PC-9 (cell line): ENCODE measurements at regions not wholly inside any gene's neighbourhood (a gene's known extent, or its start where the extent isn't known, plus 50 kb on each side); places are given as distances from the start of the nearest gene placed in this dataset.
"Not testable (repeated sequence)": the region's sequence is repeated elsewhere in the genome, so short reads cannot be mapped to it uniquely, and the experiment has no call there.

Experiments used
- BruUV-seq: library from RNA; stranded (reverse); fragments of 400-500 nt; replicated peaks from 2 replicates; lab custom pipeline; 2021; lab: Mats Ljungman, UMichigan
- CTCF ChIA-PET: fragments of 300-600 bp; sonication (Branson Sonifier 250); formaldehyde crosslinking; loops from one replicate; lab custom pipeline; 2022; ENCODE audit warnings: antibody characterized with exemption; lab: Charles Lee
- POLR2A ChIA-PET: fragments of 300-600 bp; sonication (Branson Sonifier 250); formaldehyde crosslinking; loops from one replicate; lab custom pipeline; 2022; ENCODE audit warnings: antibody characterized with exemption; ENCODE audit not compliant: unreplicated experiment; lab: Charles Lee
- DNase-seq, 2 experiments: peaks; one replicate each; pipeline versions ENCODE4 v3.0.0 to v3.0.0-alpha.2; 2015 to 2022; ENCODE audit warnings: mixed read lengths in 1 of 2
- H2AFZ ChIP-seq: fragments of 200-600 bp; sonication (generic); 2 replicates; pipeline ENCODE4 v1.8.1; 2017; ENCODE audit warnings: antibody characterized with exemption
- H3F3A ChIP-seq: fragments of 200-600 bp; sonication (generic); 2 replicates; pipeline ENCODE4 v1.8.1; 2017; ENCODE audit warnings: antibody characterized with exemption, mild to moderate bottlenecking, low read depth; ENCODE audit not compliant: insufficient read depth
- H3K27ac ChIP-seq: fragments of 200-600 bp; sonication (generic); 2 replicates; pipeline ENCODE4 v1.6.1; 2016; ENCODE audit warnings: mixed run types
- H3K27me3 ChIP-seq: fragments of 200-600 bp; sonication (generic); 2 replicates; pipeline ENCODE4 v1.6.1; 2016; ENCODE audit warnings: low read depth, mixed run types; ENCODE audit not compliant: insufficient read depth
- H3K36me3 ChIP-seq: fragments of 200-600 bp; sonication (generic); 2 replicates; pipeline ENCODE4 v1.6.1; 2016; ENCODE audit warnings: low read depth, mixed run types
- H3K4me1 ChIP-seq: fragments of 200-600 bp; sonication (generic); replicated peaks from 2 replicates; pipeline ENCODE4 v1.6.1; 2016; ENCODE audit warnings: mixed run types; ENCODE audit not compliant: insufficient read depth
- H3K4me2 ChIP-seq: fragments of 200-600 bp; sonication (generic); 2 replicates; pipeline ENCODE4 v1.6.1; 2017; ENCODE audit warnings: mixed run types
- H3K4me3 ChIP-seq: fragments of 200-600 bp; sonication (generic); 2 replicates; pipeline ENCODE4 v1.6.1; 2016; ENCODE audit warnings: mixed run types
- H3K79me2 ChIP-seq: fragments of 200-600 bp; sonication (generic); 2 replicates; pipeline ENCODE4 v1.6.1; 2017; ENCODE audit warnings: low read depth, mixed run types
- H3K9me2 ChIP-seq: fragments of 200-600 bp; sonication (generic); 2 replicates; pipeline ENCODE4 v1.8.1; 2017; ENCODE audit warnings: mild to moderate bottlenecking; ENCODE audit not compliant: insufficient read depth
- H3K9me3 ChIP-seq: fragments of 200-600 bp; sonication (generic); 2 replicates; pipeline ENCODE4 v1.8.1; 2016; ENCODE audit warnings: low read depth; ENCODE audit not compliant: insufficient read depth
- H4K20me1 ChIP-seq: fragments of 200-600 bp; sonication (generic); 2 replicates; pipeline ENCODE4 v1.8.1; 2017; ENCODE audit not compliant: insufficient read depth
- intact Hi-C: fragments of 100-400 bp; cut with micrococcal nuclease; formaldehyde crosslinking; loops from one replicate; pipeline ENCODE4 v1.10.0; 2022; ENCODE audit not compliant: unreplicated experiment

DNA sequence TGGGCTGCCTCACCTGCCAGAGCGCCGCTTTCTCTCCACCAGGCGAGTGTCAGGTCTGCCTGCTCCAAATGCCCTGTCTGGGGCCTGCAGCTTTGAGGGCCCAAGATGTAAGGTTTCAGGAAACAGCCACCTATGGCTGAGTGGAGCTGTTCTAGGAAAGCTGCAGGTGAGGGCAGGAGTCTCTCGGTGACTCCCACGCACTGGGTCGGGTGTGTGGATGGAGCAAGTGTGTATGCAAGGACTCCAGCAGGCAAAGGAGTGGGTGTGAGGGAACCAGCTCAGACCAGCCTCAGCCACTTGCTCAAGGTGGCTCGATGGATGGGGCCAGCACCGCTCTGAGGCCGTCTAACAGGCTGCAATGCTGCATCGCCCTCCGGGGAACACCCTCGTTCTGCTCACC lies 123.7 kb downstream of the LIMS4 start:
- H3K9me3 ChIP-seq, H3K27ac ChIP-seq, H3K4me2 ChIP-seq, intact Hi-C loops, BruUV-seq, H4K20me1 ChIP-seq, H2AFZ ChIP-seq, H3K79me2 ChIP-seq, H3K4me3 ChIP-seq, DNase-seq, H3F3A ChIP-seq, H3K36me3 ChIP-seq, POLR2A ChIA-PET, H3K4me1 ChIP-seq, CTCF ChIA-PET, H3K9me2 ChIP-seq, H3K27me3 ChIP-seq: not testable (repeated sequence)

DNA sequence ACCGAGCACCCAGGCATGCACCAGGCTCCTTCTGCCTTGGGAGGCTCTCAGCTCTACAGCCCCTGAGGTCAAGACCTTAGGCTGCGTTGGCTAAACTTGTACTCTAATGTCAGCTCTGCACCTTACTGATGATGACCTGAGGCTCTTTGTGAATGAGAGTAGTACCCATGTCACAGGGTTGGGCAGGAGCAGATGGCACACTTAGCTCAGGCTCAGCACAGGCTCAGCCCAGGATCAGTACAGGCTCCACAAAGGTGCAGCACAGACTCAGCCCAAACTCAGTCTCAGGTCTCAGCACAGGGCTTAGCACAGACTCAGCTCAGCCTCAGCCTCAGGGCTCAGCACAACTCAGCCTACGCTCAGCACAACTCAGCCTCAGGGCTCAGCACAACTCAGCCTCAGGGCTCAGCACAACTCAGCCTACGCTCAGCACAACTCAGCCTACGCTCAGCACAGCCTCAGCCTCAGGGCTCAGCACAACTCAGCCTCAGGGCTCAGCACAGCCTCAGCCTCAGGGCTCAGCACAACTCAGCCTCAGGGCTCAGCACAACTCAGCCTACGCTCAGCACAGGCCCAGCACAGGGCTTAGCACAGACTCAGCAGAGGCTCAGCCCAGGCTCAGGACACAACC lies 128.1 kb downstream of the LIMS4 start:
- H3K9me3 ChIP-seq, DNase-seq: not testable (repeated sequence)

GRCh38 chr2:110342077-110342476 lies 129.7 kb upstream of the MTLN start:
- H3K27ac ChIP-seq, H3K4me1 ChIP-seq, H4K20me1 ChIP-seq, H3K36me3 ChIP-seq, POLR2A ChIA-PET, H3K79me2 ChIP-seq, BruUV-seq, H3K27me3 ChIP-seq, H3F3A ChIP-seq, H3K9me3 ChIP-seq, DNase-seq, intact Hi-C loops, H3K4me2 ChIP-seq, CTCF ChIA-PET, H3K4me3 ChIP-seq, H2AFZ ChIP-seq, H3K9me2 ChIP-seq: not testable (repeated sequence)

More for the DNA sequence above, 128.1 kb downstream of the LIMS4 start:
- H3K4me2 ChIP-seq, intact Hi-C loops, BruUV-seq, H3K27me3 ChIP-seq, H3F3A ChIP-seq, POLR2A ChIA-PET, H2AFZ ChIP-seq, H3K36me3 ChIP-seq, H3K27ac ChIP-seq, H3K4me3 ChIP-seq, H3K79me2 ChIP-seq, CTCF ChIA-PET, H3K4me1 ChIP-seq, H3K9me2 ChIP-seq, H4K20me1 ChIP-seq: not testable (repeated sequence)

DNA sequence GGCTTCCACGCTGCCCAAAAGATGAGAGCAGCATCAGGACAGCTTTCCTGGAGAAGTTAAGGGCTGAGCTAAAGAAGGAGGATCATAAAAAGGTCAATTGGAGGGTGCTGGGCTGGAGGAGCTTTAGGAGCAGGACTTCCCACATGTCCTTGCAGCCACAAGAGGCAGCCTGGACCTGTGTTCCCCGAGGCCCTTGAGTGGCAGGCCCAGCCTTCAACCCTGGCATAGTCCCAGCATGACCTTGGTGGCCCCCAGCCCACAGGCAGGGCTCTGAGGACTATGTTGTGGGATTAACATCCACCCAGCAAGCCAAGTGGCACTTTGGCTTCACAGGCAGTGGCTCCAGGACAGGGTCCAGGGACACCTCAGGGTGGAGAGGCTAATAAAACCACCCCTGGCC lies 126.8 kb upstream of the MTLN start:
- H3K36me3 ChIP-seq, BruUV-seq, H3K9me3 ChIP-seq, H3K27ac ChIP-seq, DNase-seq, H3K4me2 ChIP-seq, H3K79me2 ChIP-seq, H3K9me2 ChIP-seq, H3K27me3 ChIP-seq, H4K20me1 ChIP-seq, CTCF ChIA-PET, H2AFZ ChIP-seq, intact Hi-C loops, H3K4me1 ChIP-seq, H3K4me3 ChIP-seq, H3F3A ChIP-seq, POLR2A ChIA-PET: not testable (repeated sequence)

DNA sequence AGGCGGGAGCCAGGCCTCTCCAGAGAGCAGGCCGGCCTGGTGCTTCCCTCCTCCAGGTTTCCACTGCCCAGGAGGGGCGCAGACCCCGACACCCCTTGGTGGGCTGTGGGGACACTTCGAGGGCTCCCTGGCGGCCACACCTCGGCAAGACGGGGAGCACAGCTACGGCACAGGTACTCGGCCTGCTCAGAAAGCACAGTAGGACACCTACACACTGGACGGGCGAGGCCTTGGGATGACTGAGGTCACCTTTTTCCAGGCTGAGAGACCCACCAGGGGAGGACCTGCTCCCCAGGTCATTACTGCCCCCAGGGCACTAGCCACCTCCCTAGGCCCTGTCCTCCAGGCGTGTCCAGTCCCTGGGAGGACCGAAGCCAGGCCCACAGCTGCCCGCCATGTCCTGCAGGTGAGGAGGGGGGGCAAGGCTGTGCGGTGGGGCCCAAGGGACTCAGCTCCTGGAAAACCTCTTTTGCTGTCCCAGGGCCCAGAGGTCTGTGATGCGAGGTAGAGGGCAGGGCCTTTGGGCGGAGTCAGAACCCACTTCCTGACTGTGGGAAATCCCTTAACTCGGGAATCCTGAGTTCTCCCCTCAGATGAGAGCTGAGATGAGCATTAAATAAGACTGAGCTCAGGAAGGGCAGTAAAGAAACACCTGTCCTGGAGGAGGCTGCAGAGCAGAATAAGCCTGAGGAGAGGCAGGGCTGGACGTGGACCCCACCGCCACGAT lies 126.1 kb upstream of the MTLN start:
- POLR2A ChIA-PET, H2AFZ ChIP-seq, H3K79me2 ChIP-seq, BruUV-seq, H4K20me1 ChIP-seq, DNase-seq, H3K9me2 ChIP-seq, H3K4me3 ChIP-seq, H3F3A ChIP-seq, H3K4me1 ChIP-seq, H3K36me3 ChIP-seq, H3K27ac ChIP-seq, CTCF ChIA-PET, H3K27me3 ChIP-seq, H3K9me3 ChIP-seq, H3K4me2 ChIP-seq, intact Hi-C loops: not testable (repeated sequence)

- H4K20me1 ChIP-seq, POLR2A ChIA-PET, H3K9me2 ChIP-seq, H2AFZ ChIP-seq, H3F3A ChIP-seq, intact Hi-C loops, H3K79me2 ChIP-seq, H3K36me3 ChIP-seq, H3K4me2 ChIP-seq, BruUV-seq, DNase-seq, H3K4me1 ChIP-seq, H3K9me3 ChIP-seq, H3K27ac ChIP-seq, H3K27me3 ChIP-seq, CTCF ChIA-PET, H3K4me3 ChIP-seq: not testable (repeated sequence)
Measured at GRCh38 chr2:110336071-110336470, 123.7 kb upstream of the MTLN start.

GRCh38 chr2:110335415-110336049 lies 123.2 kb upstream of the MTLN start:
- H4K20me1 ChIP-seq, H3K4me3 ChIP-seq, H3K27ac ChIP-seq, H3K9me3 ChIP-seq, H3K4me2 ChIP-seq, intact Hi-C loops, H3K27me3 ChIP-seq, H3K36me3 ChIP-seq, H3K79me2 ChIP-seq, H2AFZ ChIP-seq, DNase-seq, H3F3A ChIP-seq, BruUV-seq, POLR2A ChIA-PET, H3K9me2 ChIP-seq, H3K4me1 ChIP-seq, CTCF ChIA-PET: not testable (repeated sequence)
